ENCODE measurements at regions not wholly inside any gene's neighbourhood (a gene's known extent, or its start where the extent isn't known, plus 50 kb on each side); places are given as distances from the start of the nearest gene placed in this dataset.

DNA sequence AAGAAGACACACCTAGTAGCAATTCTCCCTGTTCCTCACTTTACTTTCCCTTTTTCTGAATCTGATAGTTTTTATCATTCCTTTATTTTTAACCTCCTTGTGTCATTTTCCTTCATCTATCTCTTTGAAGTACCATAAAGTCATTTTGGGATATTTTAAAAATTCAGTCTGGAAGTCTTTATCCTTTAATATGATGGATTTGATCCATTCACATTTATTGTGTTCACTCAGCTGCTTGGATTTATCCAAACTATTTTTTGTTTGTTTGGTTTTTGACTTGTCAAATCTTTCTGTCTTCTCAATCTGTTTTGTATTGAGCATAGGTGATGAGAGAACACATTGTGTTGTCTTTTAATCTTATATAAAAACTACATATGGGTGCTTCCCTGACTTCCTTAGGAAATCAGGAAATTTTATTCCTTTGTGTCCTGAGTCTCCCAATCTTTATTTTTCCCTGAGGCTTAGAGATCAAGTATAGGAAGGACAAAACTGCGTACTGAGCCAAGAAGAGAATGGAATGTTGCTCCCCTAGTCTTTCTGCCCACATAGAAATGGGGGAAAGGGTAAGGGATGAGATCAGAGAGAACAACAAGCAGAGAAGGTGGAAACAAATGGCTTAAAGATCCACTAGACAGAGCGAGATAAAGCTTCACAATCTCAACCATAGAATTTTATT is 132.7 kb upstream of the HABP2 start:
- H3K27ac ChIP-seq (ENCODE audit: low read depth, low read length) = no peak overlapping the region
- H3K4me3 ChIP-seq (ENCODE audit: low read depth, low read length) = no peak overlapping the region
- no peaks in the 10 kb centered on the region for H3K27me3 ChIP-seq (ENCODE audit: control insufficient read depth, insufficient read depth, low read length)
- no peaks in the 10 kb centered on the region for H3K4me1 ChIP-seq (ENCODE audit: control insufficient read depth, insufficient read depth, low read length)
- H3K9me3 ChIP-seq (ENCODE audit: control insufficient read depth, insufficient read depth, low read length) = 0 out of 2 replicates have a peak, but pooled peaks cover 4% of the 10 kb centered on the region
- H3K36me3 ChIP-seq (ENCODE audit: control insufficient read depth, insufficient read depth, low read length) = no peaks in the 10 kb centered on the region
- no peak overlapping the region for H3K9ac ChIP-seq (ENCODE audit: low read depth, low read length)

DNA sequence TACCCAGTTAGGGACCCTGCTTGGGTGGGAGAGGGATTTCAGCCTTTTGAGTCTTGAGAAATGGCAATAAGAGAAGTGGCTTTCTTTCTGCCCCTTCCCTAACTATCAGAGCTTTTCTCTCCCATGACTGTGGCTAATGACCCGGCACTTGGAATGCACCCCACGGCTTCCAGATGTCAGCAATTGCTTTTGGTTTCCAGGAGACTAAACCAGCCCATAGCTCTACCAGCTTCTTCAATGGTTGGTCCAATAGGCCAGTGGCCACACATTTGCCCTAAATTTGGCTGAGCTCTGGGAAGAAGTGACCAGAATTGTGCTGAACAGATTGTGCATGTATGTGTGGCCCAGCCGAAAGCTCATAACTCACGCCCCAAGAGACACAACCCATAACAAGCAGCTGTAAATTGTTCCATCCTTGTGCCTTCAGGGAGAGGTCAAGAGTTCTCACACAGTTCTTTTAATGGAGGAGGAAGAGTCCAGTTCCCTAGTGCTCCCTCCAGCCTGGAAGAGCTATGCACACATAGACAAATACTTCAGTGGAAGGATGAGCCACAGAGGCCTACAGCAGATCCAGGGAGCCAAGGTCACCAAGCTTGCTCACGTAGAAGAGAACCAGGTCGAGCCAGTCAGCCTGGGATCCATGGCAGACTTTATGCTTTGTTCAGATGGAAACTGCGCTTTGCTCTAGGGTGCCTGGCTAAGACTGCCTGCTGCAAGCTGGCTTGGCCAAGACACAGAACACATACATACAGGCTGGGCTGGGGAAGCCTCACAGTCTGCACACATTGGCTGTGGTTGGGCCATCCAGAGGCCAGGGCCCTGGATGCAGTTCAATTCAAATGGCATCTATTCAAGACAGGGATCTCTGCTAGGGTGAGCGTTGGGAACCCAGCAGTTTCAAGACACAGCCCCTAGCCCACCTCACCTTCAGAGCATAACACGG is 131.8 kb upstream of the HABP2 start:
- H3K9ac ChIP-seq (ENCODE audit: low read depth, low read length) = no peak overlapping the region
- H3K4me1 ChIP-seq (ENCODE audit: control insufficient read depth, insufficient read depth, low read length) = no peaks in the 10 kb centered on the region
- 0 out of 2 replicates have a peak, but pooled peaks cover 4% of the 10 kb centered on the region for H3K9me3 ChIP-seq (ENCODE audit: control insufficient read depth, insufficient read depth, low read length)
- H3K27ac ChIP-seq (ENCODE audit: low read depth, low read length) = no peak overlapping the region
- H3K4me3 ChIP-seq (ENCODE audit: low read depth, low read length) = no peak overlapping the region
- no peaks in the 10 kb centered on the region for H3K36me3 ChIP-seq (ENCODE audit: control insufficient read depth, insufficient read depth, low read length)
- H3K27me3 ChIP-seq (ENCODE audit: control insufficient read depth, insufficient read depth, low read length) = no peaks in the 10 kb centered on the region

DNA sequence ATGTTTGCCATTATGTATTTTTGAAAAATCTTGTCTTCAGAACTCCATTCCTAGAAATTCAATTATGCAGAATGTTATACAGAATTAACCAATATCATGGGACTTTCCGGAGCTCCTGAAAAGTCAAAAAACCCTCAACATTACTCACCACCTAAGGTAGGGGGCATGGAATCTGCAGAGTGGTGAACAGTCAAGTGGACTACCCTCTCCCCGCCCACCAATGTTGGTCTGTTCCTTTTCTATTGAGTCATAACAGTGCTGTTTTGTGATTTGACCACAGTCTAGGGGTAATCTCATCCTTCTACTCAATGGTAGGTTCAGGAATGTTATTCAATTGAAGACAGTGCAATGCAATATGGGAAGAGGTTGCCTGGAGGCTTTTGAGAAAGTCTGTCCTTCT is 130.5 kb upstream of the HABP2 start:
- no peaks in the 10 kb centered on the region for H3K27me3 ChIP-seq (ENCODE audit: control insufficient read depth, insufficient read depth, low read length)
- no peak overlapping the region for H3K27ac ChIP-seq (ENCODE audit: low read depth, low read length)
- H3K36me3 ChIP-seq (ENCODE audit: control insufficient read depth, insufficient read depth, low read length) = no peaks in the 10 kb centered on the region
- no peak overlapping the region for H3K4me3 ChIP-seq (ENCODE audit: low read depth, low read length)
- H3K9ac ChIP-seq (ENCODE audit: low read depth, low read length) = no peak overlapping the region
- no peaks in the 10 kb centered on the region for H3K4me1 ChIP-seq (ENCODE audit: control insufficient read depth, insufficient read depth, low read length)
- H3K9me3 ChIP-seq (ENCODE audit: control insufficient read depth, insufficient read depth, low read length) = 0 out of 2 replicates have a peak, but pooled peaks cover 4% of the 10 kb centered on the region

DNA sequence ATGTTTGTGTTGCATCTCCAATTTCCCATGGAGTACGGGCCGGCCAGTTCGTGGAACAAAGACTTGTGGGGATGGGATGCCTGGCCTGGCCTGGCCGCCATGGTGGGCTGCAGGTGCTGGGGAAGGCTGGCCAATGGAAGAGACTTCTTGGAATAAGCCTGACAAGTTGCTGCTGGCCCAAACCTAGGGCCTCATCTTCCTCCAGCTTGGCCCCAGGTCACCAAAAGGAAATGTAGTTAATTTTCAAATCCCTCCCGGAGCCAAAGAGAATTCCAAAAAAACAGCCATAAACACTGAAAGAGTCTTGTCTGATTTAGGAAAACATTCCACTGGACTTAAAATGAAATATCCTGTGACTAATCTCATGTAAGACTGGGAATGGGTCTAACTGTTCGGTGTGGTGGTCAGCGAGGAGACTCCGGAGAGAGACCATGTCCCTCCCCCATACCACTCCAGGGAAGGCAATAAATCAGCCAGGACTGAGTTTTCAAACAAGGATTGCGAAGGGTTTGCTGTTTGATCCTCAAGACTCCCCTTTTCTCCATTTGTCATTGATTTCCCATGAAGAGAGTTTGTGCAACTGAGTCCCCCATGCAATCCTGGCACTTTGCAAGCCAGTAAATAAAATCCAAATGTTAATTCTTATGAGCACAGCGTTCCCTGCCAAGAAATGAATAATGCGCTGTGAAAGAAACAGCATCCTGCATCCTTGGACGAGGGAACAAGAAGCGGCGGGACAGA is 128.7 kb upstream of the HABP2 start:
- H3K27me3 ChIP-seq (ENCODE audit: control insufficient read depth, insufficient read depth, low read length) = no peaks in the 10 kb centered on the region
- H3K27ac ChIP-seq (ENCODE audit: low read depth, low read length) = no peak overlapping the region

DNA sequence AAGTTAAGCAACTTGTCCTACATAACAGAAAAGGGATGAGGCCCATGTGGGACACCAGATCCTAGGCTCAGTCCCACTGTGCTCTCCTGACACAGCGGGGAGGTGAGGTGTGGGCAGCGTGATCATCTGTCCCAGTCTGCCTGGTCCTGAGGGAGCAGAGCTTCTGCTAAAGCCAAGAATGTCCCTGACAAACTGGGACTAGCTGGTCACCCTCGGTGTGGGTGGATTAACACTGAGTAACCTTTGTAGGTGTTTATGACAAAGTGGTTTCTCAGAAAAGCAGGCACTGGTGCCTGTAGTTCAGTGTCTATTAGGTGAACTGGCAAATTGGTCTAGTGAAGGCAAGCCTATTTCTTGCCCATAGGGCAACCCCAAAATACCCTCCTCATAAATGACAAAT is 127.8 kb upstream of the HABP2 start:
- no peak overlapping the region for H3K4me3 ChIP-seq (ENCODE audit: low read depth, low read length)

More for the DNA sequence above, 128.7 kb upstream of the HABP2 start:
- Histone ChIP-seq H3K9me3 (ENCODE audit: control insufficient read depth, insufficient read depth, low read length) (0 out of 2 replicates have a peak, but pooled peaks cover 4% of the 10 kb centered on the region), H3K36me3 (ENCODE audit: control insufficient read depth, insufficient read depth, low read length) (no peaks in the 10 kb centered on the region), H3K9ac (ENCODE audit: low read depth, low read length) (no peak overlapping the region), H3K4me1 (ENCODE audit: control insufficient read depth, insufficient read depth, low read length) (no peaks in the 10 kb centered on the region), H3K4me3 (ENCODE audit: low read depth, low read length) (no peak overlapping the region)

DNA sequence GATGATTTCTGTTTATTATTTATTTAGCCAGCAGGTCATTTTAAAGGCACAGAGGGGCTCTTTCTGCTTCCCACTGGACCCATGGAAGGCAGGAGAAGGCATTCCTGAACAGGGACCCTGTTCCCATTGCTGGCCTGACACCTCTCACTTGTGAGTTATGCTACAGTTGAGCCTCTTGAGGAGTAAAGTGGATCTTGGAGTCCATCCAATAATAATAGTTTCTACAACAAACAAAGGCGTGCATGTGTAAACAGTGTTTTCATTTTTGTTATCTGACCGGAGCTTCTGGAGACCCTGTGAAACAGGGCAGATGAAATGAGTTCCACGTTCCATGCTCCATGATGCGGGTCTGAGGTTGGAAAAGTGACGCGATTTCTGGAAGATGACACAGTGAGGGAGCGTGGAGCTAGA is 127.3 kb upstream of the HABP2 start:
- H3K27ac ChIP-seq (ENCODE audit: low read depth, low read length) = no peak overlapping the region
- H3K36me3 ChIP-seq (ENCODE audit: control insufficient read depth, insufficient read depth, low read length) = no peaks in the 10 kb centered on the region
- H3K27me3 ChIP-seq (ENCODE audit: control insufficient read depth, insufficient read depth, low read length) = no peaks in the 10 kb centered on the region
- no peaks in the 10 kb centered on the region for H3K4me1 ChIP-seq (ENCODE audit: control insufficient read depth, insufficient read depth, low read length)
- H3K9me3 ChIP-seq (ENCODE audit: control insufficient read depth, insufficient read depth, low read length) = no peaks in the 10 kb centered on the region
- no peak overlapping the region for H3K9ac ChIP-seq (ENCODE audit: low read depth, low read length)
- no peak overlapping the region for H3K4me3 ChIP-seq (ENCODE audit: low read depth, low read length)

More for the DNA sequence above, 127.8 kb upstream of the HABP2 start:
- Histone ChIP-seq H3K4me1 (ENCODE audit: control insufficient read depth, insufficient read depth, low read length) (no peaks in the 10 kb centered on the region), H3K9ac (ENCODE audit: low read depth, low read length) (no peak overlapping the region), H3K9me3 (ENCODE audit: control insufficient read depth, insufficient read depth, low read length) (0 out of 2 replicates have a peak, but pooled peaks cover 4% of the 10 kb centered on the region), H3K27ac (ENCODE audit: low read depth, low read length) (no peak overlapping the region), H3K27me3 (ENCODE audit: control insufficient read depth, insufficient read depth, low read length) (no peaks in the 10 kb centered on the region), H3K36me3 (ENCODE audit: control insufficient read depth, insufficient read depth, low read length) (no peaks in the 10 kb centered on the region)

DNA sequence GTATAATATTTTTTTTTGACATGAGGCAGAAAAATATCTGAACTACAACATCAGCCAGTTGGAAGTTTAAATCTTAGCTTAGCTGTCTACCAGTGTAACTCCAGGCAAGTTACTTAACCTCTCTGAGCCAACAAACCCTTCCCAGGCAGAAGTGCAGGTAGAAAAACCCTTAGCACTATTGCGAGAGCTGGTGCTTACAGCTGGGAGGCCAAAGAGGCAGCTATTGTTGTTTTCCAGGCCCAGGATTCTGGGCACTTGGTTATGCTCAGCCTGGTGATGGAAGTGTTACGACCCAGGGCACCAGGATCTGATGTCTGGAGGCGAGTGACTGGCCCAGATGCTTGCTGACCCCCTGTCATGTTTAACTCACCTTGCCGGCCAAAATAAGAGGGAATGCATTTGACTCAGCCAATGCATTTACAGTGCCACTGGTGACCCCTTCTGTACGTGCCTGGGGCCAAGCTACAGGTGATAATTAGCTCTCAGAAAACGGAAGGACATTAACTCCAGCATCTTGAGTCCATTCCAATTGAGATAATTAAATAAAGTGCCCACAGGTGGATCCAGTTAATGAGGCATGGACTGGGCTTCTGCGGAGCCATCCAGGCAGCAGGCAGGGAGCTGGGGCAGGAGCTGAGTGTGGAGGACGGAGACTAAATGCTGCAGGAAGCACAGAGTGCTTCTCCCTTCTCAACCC is 126.5 kb upstream of the HABP2 start:
- Histone ChIP-seq H3K4me1 (ENCODE audit: control insufficient read depth, insufficient read depth, low read length) (no peaks in the 10 kb centered on the region), H3K27me3 (ENCODE audit: control insufficient read depth, insufficient read depth, low read length) (no peaks in the 10 kb centered on the region), H3K36me3 (ENCODE audit: control insufficient read depth, insufficient read depth, low read length) (no peaks in the 10 kb centered on the region), H3K27ac (ENCODE audit: low read depth, low read length) (no peak overlapping the region), H3K9ac (ENCODE audit: low read depth, low read length) (no peak overlapping the region), H3K4me3 (ENCODE audit: low read depth, low read length) (no peak overlapping the region), H3K9me3 (ENCODE audit: control insufficient read depth, insufficient read depth, low read length) (no peaks in the 10 kb centered on the region)

DNA sequence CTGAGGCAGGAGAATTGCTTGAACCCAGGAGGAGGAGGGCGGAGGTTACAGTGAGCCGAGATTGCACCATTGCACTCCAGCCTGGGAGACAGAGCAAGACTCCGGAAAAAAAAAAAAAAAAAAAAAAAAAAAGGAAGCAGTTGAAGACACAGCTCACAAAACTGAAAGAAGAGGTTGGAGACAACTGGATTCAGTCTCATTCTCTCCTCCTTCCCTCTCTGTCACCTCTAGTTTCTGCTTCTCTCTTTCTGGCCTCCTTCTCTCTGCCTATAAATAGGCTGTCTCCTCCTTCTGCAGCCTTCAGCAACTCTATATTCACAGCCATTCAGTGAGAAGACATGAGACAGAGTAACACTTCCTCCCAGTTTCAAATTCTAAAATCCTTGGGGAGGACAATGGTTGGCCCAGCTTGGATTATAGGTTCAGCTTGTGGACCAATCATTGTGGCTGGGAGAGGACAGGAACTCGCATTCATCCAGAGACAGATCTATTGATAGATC is 125.6 kb upstream of the HABP2 start:
- Histone ChIP-seq H3K4me3 (ENCODE audit: low read depth, low read length) (no peak overlapping the region), H3K4me1 (ENCODE audit: control insufficient read depth, insufficient read depth, low read length) (no peaks in the 10 kb centered on the region), H3K27ac (ENCODE audit: low read depth, low read length) (no peak overlapping the region), H3K9ac (ENCODE audit: low read depth, low read length) (no peak overlapping the region), H3K27me3 (ENCODE audit: control insufficient read depth, insufficient read depth, low read length) (no peaks in the 10 kb centered on the region), H3K36me3 (ENCODE audit: control insufficient read depth, insufficient read depth, low read length) (no peaks in the 10 kb centered on the region), H3K9me3 (ENCODE audit: control insufficient read depth, insufficient read depth, low read length) (no peaks in the 10 kb centered on the region)

DNA sequence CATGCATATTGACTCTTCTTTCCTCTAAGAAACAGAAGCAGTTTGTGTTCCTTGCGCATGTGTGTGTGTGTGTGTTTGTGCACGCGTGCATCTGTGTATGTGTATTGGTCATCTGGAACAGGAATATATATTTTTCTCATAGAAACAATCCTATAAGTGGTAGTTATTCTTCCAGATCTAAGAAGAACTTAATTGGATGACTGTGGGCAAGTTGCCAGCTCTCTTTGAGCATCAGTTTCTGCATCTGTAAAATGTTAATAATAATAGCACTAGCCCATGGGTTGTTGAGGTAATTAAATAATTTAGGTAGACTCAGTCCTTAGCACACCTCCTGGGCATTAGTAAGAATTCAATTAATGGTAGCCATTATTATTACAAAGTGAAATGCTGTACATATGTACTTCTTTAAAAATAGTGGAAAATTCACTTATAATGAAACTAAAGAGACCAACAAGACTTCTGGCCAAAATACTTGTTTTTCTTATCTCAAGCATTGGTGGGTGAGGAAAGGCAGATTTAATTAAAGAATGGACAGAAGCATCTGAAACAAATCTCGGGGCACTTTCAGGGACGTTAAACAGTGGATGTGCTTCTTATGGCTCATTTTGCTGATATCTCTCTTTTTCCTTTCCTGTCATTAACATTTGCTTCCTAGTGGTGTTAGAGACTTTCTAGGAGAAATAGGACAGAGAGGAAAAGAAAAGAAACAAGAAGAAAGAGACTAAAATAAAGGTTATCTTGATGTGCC is 124.9 kb upstream of the HABP2 start:
- Histone ChIP-seq H3K36me3 (ENCODE audit: control insufficient read depth, insufficient read depth, low read length) (no peaks in the 10 kb centered on the region), H3K9me3 (ENCODE audit: control insufficient read depth, insufficient read depth, low read length) (no peaks in the 10 kb centered on the region), H3K4me3 (ENCODE audit: low read depth, low read length) (no peak overlapping the region), H3K27me3 (ENCODE audit: control insufficient read depth, insufficient read depth, low read length) (no peaks in the 10 kb centered on the region), H3K27ac (ENCODE audit: low read depth, low read length) (no peak overlapping the region), H3K4me1 (ENCODE audit: control insufficient read depth, insufficient read depth, low read length) (no peaks in the 10 kb centered on the region), H3K9ac (ENCODE audit: low read depth, low read length) (no peak overlapping the region)
